SK-N-MC (cell line): ENCODE measurements at regions not wholly inside any gene's neighbourhood (a gene's known extent, or its start where the extent isn't known, plus 50 kb on each side); places are given as distances from the start of the nearest gene placed in this dataset.

ENCODE experiments used
- EZH2 ChIP-seq: fragments of 200-600 bp; sonication (generic); IDR thresholded peaks from one replicate; pipeline ENCODE4 v1.6.1; 2017; ENCODE audit warnings: antibody characterized with exemption
- POLR2AphosphoS5 ChIP-seq: IDR thresholded peaks from 2 replicates; pipeline ENCODE4 v1.6.1; 2012; ENCODE audit warnings: mild to moderate bottlenecking, low read depth, low read length, borderline replicate concordance

GRCh38 chr4:189198624-189199023 lies 742.0 kb upstream of the FRG1 start:
- TF ChIP-seq POLR2AphosphoS5, result no peak
- no peak for TF ChIP-seq EZH2
